CD4-positive, CD25-positive, alpha-beta regulatory T cell (primary cell): ENCODE measurements at regions not wholly inside any gene's neighbourhood (a gene's known extent, or its start where the extent isn't known, plus 50 kb on each side); places are given as distances from the start of the nearest gene placed in this dataset.
A peak's percentile ranks its signal among the peaks of the same experiment; 100 is the strongest.
"Not testable (repeated sequence)": the region's sequence is repeated elsewhere in the genome, so short reads cannot be mapped to it uniquely, and the experiment has no call there.

ENCODE experiments used
- ATAC-seq, 2 donors: fragments of 150-1000 bp; cut with Tn5 transposase; one replicate each; pipeline ENCODE4 v1.10.0; 2021; ENCODE audit warnings: low read depth in 2 of 2, moderate number of reproducible peaks in 2 of 2, moderate library complexity in 1 of 2
- DNase-seq, 3 donors: peaks; one replicate each; pipeline versions ENCODE4 v3.0.0 to v3.0.0-alpha.2; 2012 to 2022; ENCODE audit warnings: mixed read lengths in 1 of 3
- H3K27ac ChIP-seq: one replicate; pipeline ENCODE4 v1.7.0; 2013; ENCODE audit warnings: mild to moderate bottlenecking, low read length; ENCODE audit not compliant: insufficient read depth, poor library complexity, severe bottlenecking
- H3K27me3 ChIP-seq: one replicate; pipeline ENCODE4 v1.7.0; 2013; ENCODE audit warnings: low read length; ENCODE audit not compliant: control insufficient read depth, insufficient read depth
- H3K36me3 ChIP-seq: one replicate; pipeline ENCODE4 v1.7.0; 2013; ENCODE audit warnings: mild to moderate bottlenecking, low read length, moderate library complexity; ENCODE audit not compliant: control insufficient read depth, insufficient read depth
- H3K4me1 ChIP-seq: 2 replicates; pipeline ENCODE4 v1.7.0; 2013; ENCODE audit warnings: mild to moderate bottlenecking, low read length; ENCODE audit not compliant: insufficient read depth, control insufficient read depth, poor library complexity, severe bottlenecking
- H3K4me3 ChIP-seq: one replicate; pipeline ENCODE4 v1.7.0; 2013; ENCODE audit warnings: low read depth, mild to moderate bottlenecking, low read length, moderate library complexity
- H3K9me3 ChIP-seq, 2 experiments: 1 replicate in 1 of 2; 2 replicates in 1 of 2; pipeline ENCODE4 v1.7.0; 2013; ENCODE audit warnings: low read length in 2 of 2, mild to moderate bottlenecking in 1 of 2, moderate library complexity in 1 of 2; ENCODE audit not compliant: control insufficient read depth in 2 of 2
- H3K27ac Mint-ChIP-seq, 3 donors: one replicate each; pipeline ENCODE4 v1.8.0; 2020 to 2022; ENCODE audit warnings: mild to moderate bottlenecking in 3 of 3, mixed read lengths in 3 of 3, moderate library complexity in 2 of 3
- H3K27me3 Mint-ChIP-seq: one replicate; pipeline ENCODE4 v1.8.0; 2022; ENCODE audit warnings: mild to moderate bottlenecking, mixed read lengths
- H3K36me3 Mint-ChIP-seq: one replicate; pipeline ENCODE4 v1.8.0; 2020; ENCODE audit warnings: mixed read lengths
- H3K4me1 Mint-ChIP-seq, 4 donors: one replicate each; pipeline ENCODE4 v1.8.0; 2020 to 2022; ENCODE audit warnings: mixed read lengths in 4 of 4, mild to moderate bottlenecking in 1 of 4
- H3K4me3 Mint-ChIP-seq, 4 donors: one replicate each; pipeline ENCODE4 v1.8.0; 2020 to 2022; ENCODE audit warnings: mild to moderate bottlenecking in 4 of 4, mixed read lengths in 4 of 4, moderate library complexity in 3 of 4
- H3K9me3 Mint-ChIP-seq, 7 donors: one replicate each; pipeline ENCODE4 v1.8.0; 2020 to 2022; ENCODE audit warnings: mixed read lengths in 7 of 7, mild to moderate bottlenecking in 3 of 7, moderate library complexity in 2 of 7

DNA sequence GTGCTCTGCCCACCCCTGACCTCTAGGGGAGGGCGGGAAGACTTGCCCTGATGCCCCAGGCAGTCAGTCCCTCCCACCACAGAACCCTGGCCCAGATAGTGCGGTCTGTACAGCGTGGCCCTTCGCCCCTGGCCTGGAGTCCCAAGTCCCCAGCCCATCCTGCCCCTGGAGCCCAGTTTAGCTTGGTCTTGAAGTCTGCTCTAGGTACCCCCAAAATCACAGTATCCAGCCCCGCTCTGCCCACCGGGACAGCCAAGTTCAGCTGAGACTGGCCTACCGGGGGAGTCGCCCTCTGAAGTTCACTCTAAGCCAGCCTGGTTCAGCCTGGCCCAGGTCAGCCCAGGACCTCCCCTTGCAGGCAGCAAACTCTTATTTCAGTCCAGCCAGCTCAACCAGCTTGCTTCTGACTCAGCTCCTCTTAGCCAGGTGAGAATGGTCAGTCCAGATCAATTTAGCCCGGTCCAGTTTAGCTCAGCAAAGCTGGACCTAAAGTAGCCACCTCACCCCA, 75.9 kb downstream of the TMEM121 start:
- no peaks in the 10 kb centered on the region for H3K9me3 Mint-ChIP-seq
- DNase-seq: no peak

GRCh38 chr14:105602799-105603793, 76.7 kb downstream of the TMEM121 start:
- H3K36me3 ChIP-seq: no peaks in the 10 kb centered on the region
- no peaks in the 10 kb centered on the region for H3K9me3 Mint-ChIP-seq
- no peaks in the 10 kb centered on the region for H3K27me3 ChIP-seq
- H3K9me3 ChIP-seq: no peaks in the 10 kb centered on the region
- no peak overlapping the region for H3K4me3 Mint-ChIP-seq
- no peaks in the 10 kb centered on the region for H3K36me3 Mint-ChIP-seq
- H3K4me3 ChIP-seq: no peak overlapping the region
- peak overlapping the region in 1 of 3 donors; percentile 20 for H3K27ac Mint-ChIP-seq
- H3K27ac ChIP-seq: no peak overlapping the region
- ATAC-seq (no peak), DNase-seq (peak in 1 of 3 donors; percentile 36)
- H3K4me1 Mint-ChIP-seq: no peaks in the 10 kb centered on the region
- H3K4me1 ChIP-seq: no peaks in the 10 kb centered on the region
- H3K27me3 Mint-ChIP-seq: no peaks in the 10 kb centered on the region

More for the DNA sequence above, 75.9 kb downstream of the TMEM121 start:
- no peaks in the 10 kb centered on the region for H3K27me3 Mint-ChIP-seq
- Histone ChIP-seq H3K4me3 (no peak overlapping the region), H3K9me3 (no peaks in the 10 kb centered on the region), H3K36me3 (no peaks in the 10 kb centered on the region), H3K4me1 (no peaks in the 10 kb centered on the region), H3K27ac (no peak overlapping the region), H3K27me3 (no peaks in the 10 kb centered on the region)
- H3K4me1 Mint-ChIP-seq: no peaks in the 10 kb centered on the region
- H3K36me3 Mint-ChIP-seq: no peaks in the 10 kb centered on the region
- no peak overlapping the region for H3K4me3 Mint-ChIP-seq
- ATAC-seq: no peak
- H3K27ac Mint-ChIP-seq: no peak overlapping the region

DNA sequence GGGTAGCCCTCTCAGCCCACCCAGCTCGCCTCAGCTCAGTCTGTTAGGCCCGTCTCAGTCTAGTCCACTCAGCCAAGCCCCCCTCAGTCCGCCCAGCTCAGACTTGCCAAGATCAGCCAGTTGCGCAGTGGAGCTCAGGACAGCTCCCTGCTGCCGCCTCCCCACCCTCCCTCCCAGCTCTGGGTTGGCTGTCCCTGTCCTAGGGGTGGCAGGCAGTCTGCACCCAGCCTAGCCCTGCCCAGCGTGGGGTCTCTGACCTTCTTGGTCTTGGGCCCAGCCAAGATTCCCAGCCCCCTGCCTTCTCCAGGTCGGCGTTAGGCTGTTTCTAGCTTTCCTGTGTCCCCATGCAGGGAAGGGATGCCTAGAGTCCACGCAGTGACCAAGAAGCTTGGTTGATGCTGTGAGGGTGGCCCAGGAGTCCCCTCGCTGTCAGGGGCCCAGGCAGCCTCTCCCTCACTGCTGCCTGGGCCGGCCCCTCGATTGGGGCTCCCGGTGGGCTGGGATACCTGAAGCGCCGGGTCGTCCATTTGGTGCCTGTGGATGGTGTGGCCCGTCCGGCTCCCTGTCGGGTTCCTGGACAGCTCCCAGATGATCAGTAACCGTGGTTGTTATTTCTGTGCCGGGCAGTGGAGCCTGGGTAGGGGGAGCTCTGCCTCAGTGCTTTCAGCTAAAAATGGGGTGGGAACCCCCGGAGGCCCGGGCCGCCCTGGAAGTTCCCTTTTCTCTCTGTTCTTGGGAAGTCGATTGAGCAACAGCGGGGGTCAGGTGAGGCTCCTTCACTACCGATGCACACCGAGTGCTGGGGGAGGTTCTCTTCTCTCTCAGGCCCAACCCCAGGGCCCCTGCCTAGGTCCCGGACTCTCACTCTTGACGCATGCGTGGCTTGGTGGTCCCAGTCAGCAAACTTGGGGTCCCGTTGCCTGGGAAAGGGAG, 78.4 kb downstream of the TMEM121 start:
- not testable (repeated sequence) for H3K36me3 ChIP-seq, H3K4me1 ChIP-seq, H3K4me3 ChIP-seq, H3K27me3 Mint-ChIP-seq, H3K27ac ChIP-seq, H3K27me3 ChIP-seq, ATAC-seq, H3K4me1 Mint-ChIP-seq, DNase-seq, H3K27ac Mint-ChIP-seq, H3K9me3 Mint-ChIP-seq, H3K36me3 Mint-ChIP-seq, H3K9me3 ChIP-seq, H3K4me3 Mint-ChIP-seq

- H3K4me1 Mint-ChIP-seq: no peaks in the 10 kb centered on the region
- H3K27ac ChIP-seq: no peak overlapping the region
- no peak overlapping the region for H3K4me3 ChIP-seq
Observed at GRCh38 chr14:105605464-105606304, 79.3 kb downstream of the TMEM121 start.

DNA sequence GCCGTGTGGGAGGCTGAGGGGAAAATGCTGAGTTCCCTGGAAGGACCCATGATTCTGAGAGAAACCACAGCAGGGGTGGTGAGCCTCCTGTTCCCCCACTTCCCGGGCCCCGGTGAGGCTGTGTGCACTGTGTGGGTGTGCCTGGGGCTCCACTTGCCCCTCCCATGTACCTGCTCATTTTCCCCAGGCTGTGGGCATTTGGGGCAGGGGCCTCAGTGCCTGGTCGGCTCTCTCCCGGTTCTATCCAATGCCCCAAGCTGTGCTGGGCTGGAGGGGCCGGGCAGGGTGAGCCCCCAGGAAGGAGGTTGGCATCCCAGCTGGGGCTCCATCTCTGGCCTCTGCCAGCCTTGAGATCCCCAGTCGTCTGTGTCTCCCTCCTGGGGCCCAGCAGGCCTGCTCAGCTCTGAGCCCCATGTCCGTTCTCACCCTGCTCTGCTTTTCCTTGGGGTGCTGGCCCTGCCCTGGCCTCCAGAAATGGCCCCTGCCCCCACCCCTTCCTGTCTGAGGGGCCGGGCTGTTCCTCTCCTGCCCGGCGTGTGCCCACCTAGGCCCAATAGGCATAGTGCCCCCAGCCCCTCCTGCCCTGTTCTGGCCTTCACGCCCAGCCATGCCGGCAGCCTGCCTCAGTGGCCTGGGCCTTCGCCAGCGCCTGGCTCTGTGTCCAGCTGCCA, 80.1 kb downstream of the TMEM121 start:
- not testable (repeated sequence) for H3K27ac Mint-ChIP-seq, H3K27me3 ChIP-seq, ATAC-seq, H3K27me3 Mint-ChIP-seq, H3K36me3 ChIP-seq, H3K4me3 Mint-ChIP-seq, H3K27ac ChIP-seq, H3K9me3 ChIP-seq, H3K4me1 ChIP-seq, H3K4me1 Mint-ChIP-seq, DNase-seq, H3K9me3 Mint-ChIP-seq, H3K36me3 Mint-ChIP-seq, H3K4me3 ChIP-seq

More at GRCh38 chr14:105605464-105606304, 79.3 kb downstream of the TMEM121 start:
- Histone ChIP-seq H3K36me3 (no peaks in the 10 kb centered on the region), H3K9me3 (no peaks in the 10 kb centered on the region), H3K4me1 (no peaks in the 10 kb centered on the region), H3K27me3 (no peaks in the 10 kb centered on the region)
- Mint-ChIP-seq H3K4me3 (no peak overlapping the region), H3K27ac (no peak overlapping the region), H3K9me3 (no peaks in the 10 kb centered on the region), H3K36me3 (no peaks in the 10 kb centered on the region), H3K27me3 (no peaks in the 10 kb centered on the region)
- ATAC-seq (no peak), DNase-seq (no peak)

- H3K27ac Mint-ChIP-seq, H3K36me3 ChIP-seq, DNase-seq, H3K4me3 ChIP-seq, H3K4me1 Mint-ChIP-seq, H3K9me3 Mint-ChIP-seq, ATAC-seq, H3K4me1 ChIP-seq, H3K27me3 ChIP-seq, H3K27ac ChIP-seq, H3K4me3 Mint-ChIP-seq, H3K9me3 ChIP-seq, H3K36me3 Mint-ChIP-seq, H3K27me3 Mint-ChIP-seq: not testable (repeated sequence)
Observed at GRCh38 chr14:105607025-105607424, 80.6 kb downstream of the TMEM121 start.

DNA sequence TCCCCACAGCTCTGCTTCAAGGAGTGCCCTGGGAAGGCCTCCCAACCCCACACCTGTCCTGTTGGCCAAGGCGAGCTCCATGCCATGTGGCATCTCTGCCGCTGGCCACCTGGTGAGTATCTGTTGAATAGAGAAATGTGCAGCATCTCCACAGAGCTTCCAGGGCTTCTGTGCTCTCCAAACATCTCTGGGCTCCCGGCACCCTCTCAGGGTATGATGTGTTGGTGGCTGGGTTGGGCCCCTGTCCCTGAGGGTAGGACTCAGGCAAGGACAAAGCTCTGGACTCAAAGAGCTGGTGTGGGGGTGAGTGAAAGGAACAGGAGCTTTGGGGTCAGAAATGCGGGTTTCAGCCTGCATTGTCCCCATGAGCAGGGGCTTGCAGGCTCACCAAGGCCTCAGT, 88.6 kb downstream of the TMEM121 start:
- not testable (repeated sequence) for H3K4me3 Mint-ChIP-seq, H3K27ac ChIP-seq, H3K36me3 Mint-ChIP-seq, H3K27me3 ChIP-seq, H3K4me1 ChIP-seq, H3K4me3 ChIP-seq, H3K36me3 ChIP-seq, H3K27me3 Mint-ChIP-seq, ATAC-seq, H3K9me3 Mint-ChIP-seq, DNase-seq, H3K4me1 Mint-ChIP-seq, H3K27ac Mint-ChIP-seq, H3K9me3 ChIP-seq
